ENCODE measurements at regions not wholly inside any gene's neighbourhood (a gene's known extent, or its start where the extent isn't known, plus 50 kb on each side); places are given as distances from the start of the nearest gene placed in this dataset.

DNA sequence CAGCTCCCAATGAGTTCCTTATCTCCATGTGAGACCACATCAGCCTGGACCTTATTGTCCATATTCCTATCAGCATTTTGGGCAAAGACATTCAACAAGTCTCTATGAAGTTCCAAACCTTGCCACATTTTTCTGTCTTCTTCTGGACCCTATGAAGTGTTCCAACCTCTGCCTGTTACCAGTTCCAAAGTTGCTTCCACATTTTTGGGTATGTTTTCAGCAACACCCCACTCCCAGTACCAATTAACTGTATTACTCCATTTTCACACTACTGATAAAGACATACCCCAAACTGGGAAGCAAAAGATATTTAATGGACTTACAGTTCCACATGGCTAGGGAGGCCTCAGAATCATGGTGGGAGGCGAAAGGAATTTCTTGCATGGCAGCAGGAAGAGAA, 548.5 kb downstream of the CHSY3 start:
- TF ChIP-seq CTCF (conservative IDR thresholded peaks at IDR 0.05; ENCODE audit: low read depth in 2 of 2) (no peak), EZH2phosphoT487 (IDR thresholded peaks at IDR 0.05; ENCODE audit: unreplicated experiment) (no peak), POLR2AphosphoS5 (IDR thresholded peaks at IDR 0.05; ENCODE audit: low read depth) (no peak), EZH2 (IDR thresholded peaks at IDR 0.05; ENCODE audit: low read depth, unreplicated experiment) (no peak), CREB1 (CRISPR knock-in tag; IDR thresholded peaks at IDR 0.05; ENCODE audit: low read depth) (no peak), JUNB (IDR thresholded peaks at IDR 0.05; ENCODE audit: unreplicated experiment) (no peak), ETS1 (IDR thresholded peaks at IDR 0.05) (no peak), STAT1 (IDR thresholded peaks at IDR 0.05; ENCODE audit: unreplicated experiment) (no peak), ZNF331 (CRISPR knock-in tag; IDR thresholded peaks at IDR 0.05; ENCODE audit: low read depth) (no peak), NANOG (IDR thresholded peaks at IDR 0.05; ENCODE audit: borderline replicate concordance) (no peak), ZNF114 (CRISPR knock-in tag; IDR thresholded peaks at IDR 0.05) (no peak), ZNF462 (CRISPR knock-in tag; IDR thresholded peaks at IDR 0.05) (no peak)
- TF ChIP-seq, protein P1, sequence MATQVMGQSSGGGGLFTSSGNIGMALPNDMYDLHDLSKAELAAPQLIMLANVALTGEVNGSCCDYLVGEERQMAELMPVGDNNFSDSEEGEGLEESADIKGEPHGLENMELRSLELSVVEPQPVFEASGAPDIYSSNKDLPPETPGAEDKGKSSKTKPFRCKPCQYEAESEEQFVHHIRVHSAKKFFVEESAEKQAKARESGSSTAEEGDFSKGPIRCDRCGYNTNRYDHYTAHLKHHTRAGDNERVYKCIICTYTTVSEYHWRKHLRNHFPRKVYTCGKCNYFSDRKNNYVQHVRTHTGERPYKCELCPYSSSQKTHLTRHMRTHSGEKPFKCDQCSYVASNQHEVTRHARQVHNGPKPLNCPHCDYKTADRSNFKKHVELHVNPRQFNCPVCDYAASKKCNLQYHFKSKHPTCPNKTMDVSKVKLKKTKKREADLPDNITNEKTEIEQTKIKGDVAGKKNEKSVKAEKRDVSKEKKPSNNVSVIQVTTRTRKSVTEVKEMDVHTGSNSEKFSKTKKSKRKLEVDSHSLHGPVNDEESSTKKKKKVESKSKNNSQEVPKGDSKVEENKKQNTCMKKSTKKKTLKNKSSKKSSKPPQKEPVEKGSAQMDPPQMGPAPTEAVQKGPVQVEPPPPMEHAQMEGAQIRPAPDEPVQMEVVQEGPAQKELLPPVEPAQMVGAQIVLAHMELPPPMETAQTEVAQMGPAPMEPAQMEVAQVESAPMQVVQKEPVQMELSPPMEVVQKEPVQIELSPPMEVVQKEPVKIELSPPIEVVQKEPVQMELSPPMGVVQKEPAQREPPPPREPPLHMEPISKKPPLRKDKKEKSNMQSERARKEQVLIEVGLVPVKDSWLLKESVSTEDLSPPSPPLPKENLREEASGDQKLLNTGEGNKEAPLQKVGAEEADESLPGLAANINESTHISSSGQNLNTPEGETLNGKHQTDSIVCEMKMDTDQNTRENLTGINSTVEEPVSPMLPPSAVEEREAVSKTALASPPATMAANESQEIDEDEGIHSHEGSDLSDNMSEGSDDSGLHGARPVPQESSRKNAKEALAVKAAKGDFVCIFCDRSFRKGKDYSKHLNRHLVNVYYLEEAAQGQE (IDR thresholded peaks at IDR 0.05; ENCODE audit: unreplicated experiment) = no peak

Data from GM23338 (cell line).